GM19025 (cell line): ENCODE measurements at regions not wholly inside any gene's neighbourhood (a gene's known extent, or its start where the extent isn't known, plus 50 kb on each side); places are given as distances from the start of the nearest gene placed in this dataset.
"Not testable (repeated sequence)": the region's sequence is repeated elsewhere in the genome, so short reads cannot be mapped to it uniquely, and the experiment has no call there.

Experiments used
- ATAC-seq: cut with Tn5 transposase; IDR thresholded peaks from one replicate; pipeline ENCODE4 v1.9.1; 2021; ENCODE audit warnings: mild to moderate bottlenecking, low read depth, moderate library complexity; ENCODE audit not compliant: unreplicated experiment

DNA sequence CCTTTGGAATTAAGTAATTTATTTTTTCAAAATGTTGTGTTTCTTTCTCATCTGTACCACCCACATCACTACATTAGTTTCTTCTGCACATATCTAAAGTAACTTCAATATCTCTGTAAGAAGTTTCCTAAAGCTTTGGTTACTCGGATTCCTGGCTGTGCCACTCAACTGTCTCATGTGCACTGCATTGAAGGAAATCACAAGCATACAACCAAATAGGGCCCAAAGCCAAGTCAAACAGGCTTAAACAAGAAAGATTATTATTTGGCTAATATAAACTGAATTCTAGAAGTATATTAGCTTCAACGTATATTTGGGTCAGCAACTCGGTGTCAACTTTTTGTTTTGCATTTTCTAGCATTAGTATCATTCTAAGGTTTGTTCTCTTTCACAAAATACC lies 1647.6 kb upstream of the SPRY2 start:
- no peak for ATAC-seq

DNA sequence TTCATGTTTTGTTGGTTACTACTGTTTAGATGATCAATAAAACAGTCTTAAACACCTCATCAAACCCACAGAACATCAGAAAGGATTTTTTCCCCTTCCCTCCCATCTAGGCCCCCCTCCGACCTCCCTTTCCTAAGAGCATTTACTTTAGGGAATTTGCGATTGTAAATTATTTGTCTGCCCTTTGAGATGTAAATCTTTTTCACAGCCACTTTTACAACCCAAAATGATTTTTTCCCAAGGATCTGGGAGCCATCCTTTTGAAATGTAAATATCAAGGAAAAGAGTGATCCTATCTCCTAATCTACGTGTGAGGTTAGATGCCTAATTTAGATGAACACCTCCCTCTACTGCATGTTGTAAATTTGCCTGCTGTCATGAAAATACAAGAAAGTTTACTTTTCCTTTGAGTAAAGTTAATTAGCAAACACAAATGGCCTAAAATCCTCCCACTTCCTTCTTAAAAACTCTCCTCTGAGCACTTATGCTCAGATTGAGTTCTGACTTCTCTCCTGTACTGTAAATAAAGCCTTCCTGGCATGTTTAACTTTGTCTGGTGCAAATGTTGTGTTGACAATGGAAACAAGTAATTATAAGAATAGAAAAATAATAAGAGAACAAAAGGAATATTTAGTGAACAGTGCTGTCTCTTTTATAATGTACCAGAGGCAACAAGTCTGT lies 1646.9 kb upstream of the SPRY2 start:
- no peak for ATAC-seq

DNA sequence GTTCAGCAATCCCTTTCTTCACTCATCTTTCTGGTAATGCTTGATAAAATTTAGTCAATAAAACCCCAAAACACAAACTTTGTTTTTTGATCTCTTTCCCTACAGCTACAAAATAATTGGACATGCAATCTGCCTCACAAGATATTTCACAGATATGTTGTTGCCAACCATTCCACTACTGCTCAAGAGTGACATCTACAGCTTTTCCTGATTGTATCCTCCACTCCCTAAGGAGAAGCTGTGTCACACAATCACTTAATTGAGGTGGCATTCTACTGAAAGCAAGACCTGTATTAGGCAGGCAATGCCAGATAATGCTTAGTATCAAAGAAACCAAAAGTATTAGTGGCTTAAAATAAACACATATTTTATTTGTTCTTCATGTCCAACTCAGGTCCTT lies 1646.2 kb upstream of the SPRY2 start:
- no peak for ATAC-seq

DNA sequence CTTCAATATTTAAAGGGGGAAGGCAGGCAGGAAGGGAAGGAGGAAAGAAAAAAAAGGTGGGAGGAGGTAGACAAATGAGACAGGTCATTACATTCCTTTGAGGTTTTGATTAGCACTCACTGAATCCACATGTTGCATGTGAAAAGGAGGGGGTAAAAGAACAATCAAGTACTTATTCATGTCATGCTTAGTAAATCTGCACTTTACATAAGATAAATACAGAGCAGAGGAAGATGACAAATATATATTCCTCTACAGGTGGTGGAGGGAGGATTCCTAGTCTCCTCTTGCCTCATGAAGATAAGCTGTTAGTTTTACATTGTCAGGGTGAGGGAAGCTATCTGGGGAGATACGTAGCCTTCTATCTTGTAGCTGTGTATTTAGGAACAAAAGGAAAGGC lies 1645.4 kb upstream of the SPRY2 start:
- no peak for ATAC-seq

DNA sequence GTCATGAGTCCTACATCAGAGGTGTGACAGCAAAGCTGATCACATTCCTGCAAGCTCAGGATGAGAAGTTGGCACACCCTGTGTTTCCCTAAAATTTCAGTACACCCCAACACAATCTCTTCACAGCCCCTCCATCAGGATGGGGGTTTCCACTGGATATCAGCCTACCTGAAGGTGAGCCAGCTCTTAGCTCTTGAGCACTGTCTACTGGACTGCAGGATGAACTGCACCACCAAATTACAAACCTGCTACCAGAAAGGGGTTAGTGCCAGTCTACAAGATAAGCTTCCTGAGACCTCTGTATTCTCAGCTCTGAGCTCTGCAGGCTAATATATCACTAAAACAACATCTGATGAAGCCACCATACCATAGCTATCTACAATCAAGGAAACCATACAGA lies 1616.2 kb upstream of the SPRY2 start:
- ATAC-seq: no peak

DNA sequence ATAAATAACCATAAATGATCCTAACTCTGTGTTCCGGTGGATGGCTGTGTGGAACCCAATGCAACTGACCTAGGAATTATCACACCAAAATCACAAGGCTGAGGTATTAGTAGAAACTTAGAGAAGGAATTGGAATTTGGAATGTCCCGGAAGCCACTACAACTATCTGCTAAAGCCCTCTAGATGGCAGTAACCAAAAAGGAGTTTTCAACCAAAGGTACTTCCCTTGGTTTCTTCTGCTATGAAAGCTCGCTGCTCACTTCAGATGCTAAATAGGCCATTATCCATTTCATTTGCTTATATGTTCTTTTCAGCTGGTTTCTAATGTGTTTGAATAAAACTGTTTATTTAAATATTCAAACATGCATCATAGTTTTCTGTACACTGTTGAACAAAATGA lies 1589.1 kb upstream of the SPRY2 start:
- ATAC-seq: no peak

DNA sequence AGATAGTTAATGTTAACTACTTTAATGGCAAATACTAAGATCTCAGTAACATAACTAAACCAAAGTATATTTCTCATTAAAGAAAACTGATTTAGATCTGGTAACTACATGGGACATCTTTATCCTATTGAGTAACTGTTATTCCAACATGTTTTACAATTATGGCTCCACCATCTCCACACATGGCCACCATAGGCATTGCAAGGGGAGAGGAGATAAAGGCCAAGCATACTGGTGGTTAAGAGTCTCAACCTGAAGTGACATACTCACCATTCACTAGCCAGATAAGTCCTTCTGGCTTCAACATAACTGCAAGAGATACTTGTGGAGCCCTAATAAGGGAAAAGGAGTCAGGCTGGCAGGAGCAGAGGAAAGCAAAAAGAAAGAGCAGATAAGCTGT lies 1586.4 kb upstream of the SPRY2 start:
- ATAC-seq: no peak

DNA sequence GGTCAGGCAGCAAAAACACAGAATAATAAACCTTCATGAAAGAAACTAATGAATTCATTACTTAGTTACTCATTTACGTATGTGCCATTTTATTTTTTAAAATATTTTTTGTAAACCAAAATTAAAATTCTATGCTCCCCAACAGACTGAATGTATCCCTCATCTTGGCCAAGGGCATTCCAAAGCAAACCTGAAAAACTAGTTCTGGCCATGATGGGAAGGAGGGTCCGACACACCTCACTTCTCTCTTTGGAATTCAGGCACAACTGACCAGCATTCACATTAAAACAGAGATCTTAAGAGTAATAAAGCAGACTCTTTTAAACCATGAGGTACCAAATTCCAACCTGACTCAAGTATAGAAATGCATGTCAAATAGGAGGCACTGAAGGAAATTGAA lies 1576.9 kb upstream of the SPRY2 start:
- no peak for ATAC-seq

DNA sequence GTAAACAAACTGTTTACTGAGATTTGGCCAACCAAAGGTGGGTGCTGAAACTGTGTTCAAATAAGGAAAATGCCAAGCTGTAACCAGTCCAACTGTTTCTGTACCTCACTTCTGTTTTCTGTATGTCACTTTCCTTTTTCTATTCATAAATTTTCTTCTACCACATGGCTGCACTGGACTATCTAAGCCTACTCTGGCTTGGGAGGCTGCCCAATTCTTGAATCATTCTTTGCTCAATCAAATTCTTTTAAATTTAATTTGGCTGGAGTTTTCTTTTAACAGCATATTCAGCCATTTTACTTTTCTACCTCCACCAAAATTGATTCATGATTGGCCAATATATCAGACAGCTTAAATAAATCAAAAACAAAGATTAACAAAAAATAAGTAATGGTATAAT lies 1575.5 kb upstream of the SPRY2 start:
- ATAC-seq: no peak

DNA sequence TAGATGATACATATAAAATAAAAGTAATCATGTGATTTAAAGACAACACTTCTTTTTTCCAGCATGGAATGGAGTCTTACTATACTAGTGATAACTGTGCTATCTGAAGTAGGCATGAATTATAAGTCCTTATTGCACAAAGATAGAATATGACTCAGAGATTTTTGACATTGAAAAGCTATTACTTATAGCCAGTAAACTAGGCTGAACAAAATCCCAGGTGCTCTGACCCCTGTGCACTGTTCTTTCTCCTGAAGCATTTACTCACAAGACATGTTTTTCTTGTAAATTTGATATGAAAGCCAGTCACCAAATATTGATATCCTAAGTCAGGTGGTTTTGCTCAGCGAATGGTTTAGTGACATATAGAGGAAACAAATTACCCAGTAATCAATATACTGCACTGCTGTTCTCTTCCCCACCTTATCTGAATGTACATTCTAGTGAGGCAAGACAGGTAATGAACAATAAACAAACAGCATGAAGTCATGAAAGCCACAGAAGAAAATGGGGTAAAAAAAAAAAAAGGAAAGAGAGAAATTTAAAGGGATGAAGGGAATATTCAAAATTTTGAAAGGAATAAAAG lies 1567.0 kb upstream of the SPRY2 start:
- ATAC-seq: no peak

DNA sequence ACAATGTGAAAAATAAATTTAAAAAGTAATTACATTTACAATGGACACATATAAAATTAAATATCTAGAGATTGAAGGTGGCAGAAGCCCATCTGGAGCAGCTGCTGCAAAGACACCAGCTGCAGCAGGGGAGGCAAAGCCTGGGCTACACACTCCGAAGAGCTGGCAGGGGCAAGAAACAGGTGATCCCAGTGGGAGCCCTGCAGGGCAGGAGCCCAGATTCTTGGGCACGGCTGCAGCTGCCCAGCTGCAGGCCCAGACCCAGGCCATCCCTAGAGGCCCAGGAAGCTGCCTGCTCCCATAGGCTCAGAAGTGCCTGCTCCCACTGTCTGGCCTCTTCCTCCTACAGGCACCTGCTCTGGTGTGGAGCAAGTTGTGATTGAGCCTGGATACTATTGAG lies 1547.9 kb upstream of the SPRY2 start:
- no peak for ATAC-seq

DNA sequence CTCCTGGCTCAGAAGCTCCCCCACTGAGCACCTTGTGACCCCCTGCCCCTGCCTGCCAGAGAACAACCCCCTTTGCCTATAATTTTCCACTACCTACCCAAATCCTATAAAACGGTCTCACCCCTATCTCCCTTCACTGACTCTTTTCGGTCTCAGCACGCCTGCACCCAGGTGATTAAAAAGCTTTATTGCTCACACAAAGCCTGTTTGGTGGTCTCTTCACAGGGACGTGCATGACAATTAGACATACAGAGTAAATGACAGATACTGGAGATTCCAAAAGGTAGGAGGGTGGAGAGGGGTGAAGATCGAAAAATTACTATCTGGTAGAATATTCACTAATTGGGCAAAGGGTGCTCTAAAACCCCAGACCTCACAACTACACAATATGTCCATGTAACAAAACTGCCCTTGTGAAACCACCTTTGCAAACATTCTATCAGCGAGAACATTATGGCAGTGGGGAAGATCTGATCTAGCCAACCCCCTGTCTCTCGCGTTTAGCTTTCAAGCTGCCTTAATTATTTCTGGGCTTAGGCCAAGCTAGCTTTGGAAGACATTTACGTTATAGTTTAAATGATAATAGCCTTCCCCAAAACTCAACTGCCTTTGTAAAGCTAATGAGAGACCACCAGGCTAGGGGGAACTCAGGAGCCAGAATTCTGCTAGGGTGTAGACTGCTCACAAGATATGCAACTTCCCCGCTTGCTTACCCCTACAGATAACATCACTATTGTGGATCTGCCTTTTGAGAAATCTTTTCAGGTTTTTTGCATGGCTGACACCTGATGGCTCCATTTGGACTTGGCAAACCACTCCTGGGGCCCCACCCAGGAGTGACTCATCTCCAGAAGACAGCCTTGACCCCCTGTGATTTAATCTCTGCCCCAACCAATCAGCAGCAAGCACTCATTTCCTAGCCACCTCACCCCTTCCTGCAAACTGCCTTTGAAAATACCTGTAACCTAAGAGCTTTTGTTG lies 1534.0 kb upstream of the SPRY2 start:
- no peak for ATAC-seq

DNA sequence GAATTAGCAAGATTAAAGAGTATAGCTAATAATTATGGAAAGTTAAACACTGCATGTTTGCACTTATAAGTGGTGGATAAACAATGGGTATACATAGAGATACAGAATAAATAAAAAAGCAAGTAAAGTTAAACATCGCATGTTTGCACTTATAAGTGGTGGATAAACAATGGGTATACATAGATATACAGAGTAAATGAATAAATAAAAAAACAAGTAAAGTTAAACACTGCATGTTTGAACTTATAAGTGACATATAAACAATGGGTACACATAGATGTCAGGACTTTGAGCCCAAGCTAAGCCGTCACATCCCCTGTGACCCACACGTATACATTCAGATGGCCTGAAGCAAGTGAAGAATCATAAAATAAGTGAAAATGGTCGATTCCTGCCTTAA lies 1533.3 kb upstream of the SPRY2 start:
- no peak for ATAC-seq

DNA sequence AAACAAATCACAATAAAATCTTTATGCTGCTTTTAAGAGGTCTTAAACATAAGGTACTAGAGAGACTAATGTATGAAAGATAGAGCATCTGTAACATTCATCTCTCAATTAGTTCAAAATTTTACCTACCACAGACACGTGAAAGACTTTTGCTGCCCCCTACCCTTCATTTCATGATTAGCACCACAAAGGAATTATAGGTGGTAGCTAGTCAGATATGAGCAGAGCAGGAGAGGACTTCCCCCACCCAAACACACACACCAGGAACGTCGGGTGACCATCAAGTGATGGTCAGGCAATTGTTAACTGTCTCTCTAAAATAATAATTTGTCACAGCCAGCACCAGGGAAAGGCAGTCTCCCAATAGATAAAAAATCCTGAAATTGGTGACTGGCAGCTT lies 1531.7 kb upstream of the SPRY2 start:
- ATAC-seq: no peak

DNA sequence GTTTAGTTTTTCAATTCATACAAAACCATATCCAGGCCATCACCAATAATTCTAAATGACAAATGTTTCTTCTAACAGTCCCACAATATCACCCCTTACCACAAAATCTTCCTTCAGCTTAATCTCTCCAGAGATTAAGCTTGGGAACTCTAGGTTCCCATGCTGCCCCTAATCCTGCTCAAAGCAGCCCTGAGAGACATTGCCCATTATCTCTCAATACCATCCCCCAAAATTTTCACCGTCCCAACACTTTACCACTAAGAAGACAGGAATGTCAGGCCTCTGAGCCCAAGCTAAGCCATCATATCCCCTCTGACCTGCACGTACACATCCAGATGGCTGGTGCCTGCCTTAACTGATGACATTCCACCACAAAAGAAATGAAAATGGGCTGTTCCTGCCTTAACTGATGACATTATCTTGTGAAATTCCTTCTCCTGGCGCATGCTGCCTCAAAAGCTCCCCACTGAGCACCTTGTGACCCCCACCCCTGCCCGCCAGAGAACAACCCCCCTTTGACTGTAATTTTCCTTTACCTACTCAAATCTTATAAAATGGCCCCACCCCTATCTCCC lies 1530.9 kb upstream of the SPRY2 start:
- not testable (repeated sequence) for ATAC-seq

DNA sequence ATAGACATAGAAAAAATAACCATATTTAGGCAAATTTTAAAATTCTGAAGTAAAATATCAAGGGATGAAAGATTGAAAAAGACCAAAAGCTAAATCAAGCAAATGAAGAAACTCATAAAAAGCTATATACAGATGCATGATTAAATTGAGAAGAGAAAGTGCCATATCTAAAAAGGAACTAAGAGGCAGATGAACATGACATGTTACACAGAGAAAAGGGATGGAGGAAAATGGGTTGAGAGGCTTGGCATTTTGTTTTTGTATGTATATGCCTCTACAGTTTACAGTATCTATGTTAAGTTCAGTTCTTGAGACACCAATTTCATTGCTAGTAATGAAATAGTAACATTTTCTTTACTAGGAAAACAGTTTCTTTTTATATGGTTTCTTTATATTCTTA lies 1507.4 kb upstream of the SPRY2 start:
- no peak for ATAC-seq

DNA sequence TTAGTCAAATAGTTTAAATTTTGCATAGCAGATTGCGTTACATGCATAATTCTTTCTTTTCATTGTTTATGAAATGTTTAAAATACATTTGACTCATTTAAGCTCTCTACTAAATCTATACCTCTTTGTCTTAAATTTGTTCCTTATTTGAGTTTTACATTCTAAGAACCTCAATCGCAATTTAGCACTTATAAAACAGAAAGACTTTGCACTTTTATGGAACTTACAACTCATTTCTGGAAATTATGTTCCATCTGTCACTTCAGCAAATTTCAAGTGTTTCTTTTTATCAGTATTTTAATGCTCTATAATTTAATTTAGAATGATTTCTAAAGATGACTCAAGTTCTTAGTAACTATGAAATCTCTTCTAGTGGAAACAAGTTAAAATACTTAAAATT lies 1505.8 kb upstream of the SPRY2 start:
- no peak for ATAC-seq

DNA sequence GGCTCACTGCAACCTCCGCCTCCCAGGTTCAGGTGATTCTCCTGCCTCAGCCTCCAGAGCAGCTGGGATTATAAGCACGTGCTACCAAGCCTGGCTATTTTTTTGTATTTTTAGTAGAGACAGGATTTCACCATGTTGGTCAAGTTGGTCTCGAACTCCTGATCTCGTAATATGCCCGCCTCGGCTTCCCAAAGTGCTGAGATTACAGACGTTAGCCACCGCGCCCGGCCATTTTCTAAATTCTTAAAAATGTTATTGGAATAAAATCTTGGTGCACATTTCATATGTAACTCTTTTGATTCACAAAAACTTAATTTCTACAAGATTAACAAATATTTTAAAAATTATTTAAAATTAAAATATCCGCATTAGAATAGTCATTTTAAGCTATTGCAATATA lies 1480.3 kb upstream of the SPRY2 start:
- ATAC-seq: no peak

DNA sequence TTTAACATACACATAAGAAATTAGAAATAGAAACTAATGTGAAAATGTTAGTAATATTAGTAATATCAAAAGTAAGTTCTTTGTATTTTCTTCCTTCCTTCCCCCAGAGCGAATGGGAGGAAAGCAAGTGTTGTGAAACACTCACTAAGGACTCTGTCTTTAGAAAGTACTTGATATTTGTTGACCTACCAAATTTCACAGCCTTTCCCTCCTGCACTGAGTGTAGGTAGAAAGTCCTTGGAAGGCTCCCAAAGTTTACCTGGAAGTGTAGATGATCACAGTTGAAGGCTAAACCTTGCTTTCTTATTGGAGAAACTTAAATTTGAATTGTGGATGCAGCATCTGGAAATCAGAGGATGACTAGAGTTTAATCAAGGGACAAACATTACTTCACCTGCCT lies 1459.5 kb upstream of the SPRY2 start:
- no peak for ATAC-seq

DNA sequence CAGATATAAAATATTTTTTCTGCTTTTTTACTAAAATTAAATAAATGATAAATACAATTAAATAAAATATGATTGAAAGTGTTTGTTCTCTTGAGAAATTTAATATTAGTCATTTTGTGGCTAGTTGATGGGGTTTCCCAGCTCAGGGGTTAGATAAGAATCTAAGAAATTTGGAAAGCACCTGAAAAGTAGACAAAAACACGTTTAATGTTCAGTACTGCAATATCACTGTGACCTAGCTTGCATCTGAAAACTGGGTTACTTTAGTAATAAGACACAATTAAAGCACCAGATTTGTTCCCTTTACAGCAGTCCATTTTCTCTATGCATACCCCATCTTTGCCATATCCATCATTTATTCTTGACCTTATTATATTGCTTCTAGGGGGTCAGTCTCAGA lies 1454.8 kb upstream of the SPRY2 start:
- ATAC-seq: no peak

DNA sequence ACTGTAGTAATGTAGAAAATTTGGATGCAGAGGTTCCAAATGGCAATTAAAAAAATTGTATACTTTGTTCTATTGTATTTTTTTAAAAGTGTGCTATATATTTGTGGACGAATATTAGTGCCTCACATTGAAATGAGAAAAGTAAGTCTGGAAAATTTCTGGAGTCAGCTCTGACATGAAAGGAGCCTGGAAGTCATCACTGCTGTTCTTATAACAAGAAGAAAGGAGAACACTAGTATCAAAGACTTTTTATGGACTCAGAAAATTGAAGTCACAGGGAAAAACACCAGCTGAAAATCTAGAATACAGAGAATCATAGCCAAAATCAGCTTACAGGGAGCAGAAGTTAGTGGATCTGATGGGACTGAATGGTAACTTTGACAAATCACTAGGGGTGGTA lies 1450.7 kb upstream of the SPRY2 start:
- ATAC-seq: no peak
